ENCODE measurements at regions not wholly inside any gene's neighbourhood (a gene's known extent, or its start where the extent isn't known, plus 50 kb on each side); places are given as distances from the start of the nearest gene placed in this dataset.

- DNase-seq (ENCODE audit: extremely low read depth, insufficient read length), result no peak
- Histone ChIP-seq H3K27me3 (replicated peaks; ENCODE audit: control insufficient read depth, insufficient read depth, low read length) (no peaks in the 10 kb centered on the region), H3K4me3 (replicated peaks; ENCODE audit: low read depth, low read length) (no peak overlapping the region), H3K36me3 (ENCODE audit: control insufficient read depth, insufficient read depth, low read length) (no peaks in the 10 kb centered on the region)
- TF ChIP-seq CTCF (IDR thresholded peaks at IDR 0.05; ENCODE audit: insufficient read depth, low read length, poor library complexity, severe bottlenecking), result no peak
Measured at GRCh38 chr13:106187501-106188095, 347.9 kb downstream of the EFNB2 start.

GRCh38 chr13:106187101-106187500, 348.4 kb downstream of the EFNB2 start:
- TF ChIP-seq CTCF (IDR thresholded peaks at IDR 0.05; ENCODE audit: insufficient read depth, low read length, poor library complexity, severe bottlenecking), result no peak

GRCh38 chr13:106186366-106187030, 349.0 kb downstream of the EFNB2 start:
- no peak overlapping the region for H3K4me3 ChIP-seq (replicated peaks; ENCODE audit: low read depth, low read length)
- TF ChIP-seq CTCF (IDR thresholded peaks at IDR 0.05; ENCODE audit: insufficient read depth, low read length, poor library complexity, severe bottlenecking), result no peak
- DNase-seq (ENCODE audit: extremely low read depth, insufficient read length), result no peak
- no peaks in the 10 kb centered on the region for H3K36me3 ChIP-seq (ENCODE audit: control insufficient read depth, insufficient read depth, low read length)
- no peaks in the 10 kb centered on the region for H3K27me3 ChIP-seq (replicated peaks; ENCODE audit: control insufficient read depth, insufficient read depth, low read length)

More at GRCh38 chr13:106187101-106187500, 348.4 kb downstream of the EFNB2 start:
- no peaks in the 10 kb centered on the region for H3K36me3 ChIP-seq (ENCODE audit: control insufficient read depth, insufficient read depth, low read length)
- no peak overlapping the region for H3K4me3 ChIP-seq (replicated peaks; ENCODE audit: low read depth, low read length)
- H3K27me3 ChIP-seq (replicated peaks; ENCODE audit: control insufficient read depth, insufficient read depth, low read length), result no peaks in the 10 kb centered on the region
- no peak for DNase-seq (ENCODE audit: extremely low read depth, insufficient read length)

DNA sequence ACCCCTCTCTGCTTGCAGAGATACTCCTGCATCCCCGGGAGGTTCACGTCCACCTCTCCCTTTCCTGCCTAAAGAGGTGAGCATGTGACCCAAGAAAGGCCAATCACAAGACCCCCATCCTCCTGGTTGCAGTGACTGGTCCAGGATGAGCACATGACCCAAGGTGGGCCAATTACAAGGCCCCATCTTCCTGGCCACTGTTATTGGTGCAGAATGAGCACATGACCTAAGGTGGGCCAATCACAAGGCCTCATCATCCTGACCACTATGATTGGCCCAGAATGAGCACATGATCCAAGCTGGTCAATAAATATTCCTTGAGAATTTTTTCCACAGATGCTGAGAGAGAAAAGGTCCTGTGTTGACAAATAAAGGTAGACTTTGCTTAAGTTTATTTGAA, 350.7 kb downstream of the EFNB2 start:
- Histone ChIP-seq H3K36me3 (ENCODE audit: control insufficient read depth, insufficient read depth, low read length) (no peaks in the 10 kb centered on the region), H3K27me3 (replicated peaks; ENCODE audit: control insufficient read depth, insufficient read depth, low read length) (no peaks in the 10 kb centered on the region), H3K4me3 (replicated peaks; ENCODE audit: low read depth, low read length) (no peak overlapping the region)
- TF ChIP-seq CTCF (IDR thresholded peaks at IDR 0.05; ENCODE audit: insufficient read depth, low read length, poor library complexity, severe bottlenecking), result no peak
- DNase-seq (ENCODE audit: extremely low read depth, insufficient read length), result no peak

GRCh38 chr13:106183410-106184065, 351.9 kb downstream of the EFNB2 start:
- Histone ChIP-seq H3K27me3 (replicated peaks; ENCODE audit: control insufficient read depth, insufficient read depth, low read length) (no peaks in the 10 kb centered on the region), H3K4me3 (replicated peaks; ENCODE audit: low read depth, low read length) (no peak overlapping the region), H3K36me3 (ENCODE audit: control insufficient read depth, insufficient read depth, low read length) (no peaks in the 10 kb centered on the region)
- no peak for TF ChIP-seq CTCF (IDR thresholded peaks at IDR 0.05; ENCODE audit: insufficient read depth, low read length, poor library complexity, severe bottlenecking)
- DNase-seq (ENCODE audit: extremely low read depth, insufficient read length), result no peak
